ENCODE measurements at regions not wholly inside any gene's neighbourhood (a gene's known extent, or its start where the extent isn't known, plus 50 kb on each side); places are given as distances from the start of the nearest gene placed in this dataset.

GRCh38 chr1:19009126-19009881 lies 52.8 kb upstream of the IFFO2 start:
- no peak for TF ChIP-seq CTCF (IDR thresholded peaks at IDR 0.05 in 8 of 11, conservative IDR thresholded peaks at IDR 0.05 in 3 of 11)
- no peak for TF ChIP-seq POLR2A (IDR thresholded peaks at IDR 0.05)
- no peak for TF ChIP-seq POLR2AphosphoS5 (IDR thresholded peaks at IDR 0.05)

Data from spleen (tissue), 7 donors.